ENCODE measurements at regions not wholly inside any gene's neighbourhood (a gene's known extent, or its start where the extent isn't known, plus 50 kb on each side); places are given as distances from the start of the nearest gene placed in this dataset.
"Not testable (repeated sequence)": the region's sequence is repeated elsewhere in the genome, so short reads cannot be mapped to it uniquely, and the experiment has no call there.

- DNase-seq = no peak
Measured at GRCh38 chr5:56763711-56764466, 51.5 kb upstream of the MAP3K1 start.

GRCh38 chr5:56763182-56763581 is 52.2 kb upstream of the MAP3K1 start:
- no peak for DNase-seq

GRCh38 chr5:56761151-56761885 is 54.0 kb upstream of the MAP3K1 start:
- DNase-seq = no peak

- no peak for DNase-seq
Measured at GRCh38 chr5:56760723-56761122, 54.6 kb upstream of the MAP3K1 start.

GRCh38 chr5:56759521-56760216 is 55.7 kb upstream of the MAP3K1 start:
- no peak for DNase-seq

GRCh38 chr5:56757077-56757476 is 58.3 kb upstream of the MAP3K1 start:
- DNase-seq = no peak

GRCh38 chr5:56755036-56755555 is 60.3 kb upstream of the MAP3K1 start:
- no peak for DNase-seq

GRCh38 chr5:56753588-56753987 is 61.8 kb upstream of the MAP3K1 start:
- DNase-seq = not testable (repeated sequence)

GRCh38 chr5:56751572-56752313 is 63.6 kb upstream of the MAP3K1 start:
- no peak for DNase-seq

- DNase-seq = no peak
Measured at GRCh38 chr5:56749842-56750241, 65.5 kb upstream of the MAP3K1 start.

- no peak for DNase-seq
Measured at GRCh38 chr5:56746553-56747339, 68.6 kb upstream of the MAP3K1 start.

- DNase-seq = no peak
Measured at GRCh38 chr5:56745864-56746263, 69.5 kb upstream of the MAP3K1 start.

GRCh38 chr5:56740868-56741267 is 74.5 kb upstream of the MAP3K1 start:
- no peak for DNase-seq

GRCh38 chr5:56739990-56740389 is 75.4 kb upstream of the MAP3K1 start:
- DNase-seq = no peak

- DNase-seq = no peak
Measured at GRCh38 chr5:56737951-56738606, 77.3 kb upstream of the MAP3K1 start.

- no peak for DNase-seq
Measured at GRCh38 chr5:56737002-56737621, 78.2 kb upstream of the MAP3K1 start.

- DNase-seq = no peak
Measured at GRCh38 chr5:56735849-56736641, 79.3 kb upstream of the MAP3K1 start.

- DNase-seq = no peak
Measured at GRCh38 chr5:56734091-56734694, 81.2 kb upstream of the MAP3K1 start.

- DNase-seq = no peak
Measured at GRCh38 chr5:56733580-56733979, 81.8 kb upstream of the MAP3K1 start.

GRCh38 chr5:56732121-56732520 is 83.2 kb upstream of the MAP3K1 start:
- DNase-seq = no peak

Measured in DMS 273 treated with DMSO at 0.1 percent for 48 hours (cell line).